GM12872 (cell line): ENCODE measurements at regions not wholly inside any gene's neighbourhood (a gene's known extent, or its start where the extent isn't known, plus 50 kb on each side); places are given as distances from the start of the nearest gene placed in this dataset.

Source experiments
- TF ChIP-seq, protein P1 (sequence below): IDR thresholded peaks from 3 replicates; pipeline ENCODE4 v1.5.1; 2011; ENCODE audit warnings: low read depth, mild to moderate bottlenecking, low read length, moderate library complexity; ENCODE audit not compliant: insufficient read depth

GRCh38 chr12:59179231-59179630, 258.9 kb upstream of the LRIG3 start:
- TF ChIP-seq, protein P1, sequence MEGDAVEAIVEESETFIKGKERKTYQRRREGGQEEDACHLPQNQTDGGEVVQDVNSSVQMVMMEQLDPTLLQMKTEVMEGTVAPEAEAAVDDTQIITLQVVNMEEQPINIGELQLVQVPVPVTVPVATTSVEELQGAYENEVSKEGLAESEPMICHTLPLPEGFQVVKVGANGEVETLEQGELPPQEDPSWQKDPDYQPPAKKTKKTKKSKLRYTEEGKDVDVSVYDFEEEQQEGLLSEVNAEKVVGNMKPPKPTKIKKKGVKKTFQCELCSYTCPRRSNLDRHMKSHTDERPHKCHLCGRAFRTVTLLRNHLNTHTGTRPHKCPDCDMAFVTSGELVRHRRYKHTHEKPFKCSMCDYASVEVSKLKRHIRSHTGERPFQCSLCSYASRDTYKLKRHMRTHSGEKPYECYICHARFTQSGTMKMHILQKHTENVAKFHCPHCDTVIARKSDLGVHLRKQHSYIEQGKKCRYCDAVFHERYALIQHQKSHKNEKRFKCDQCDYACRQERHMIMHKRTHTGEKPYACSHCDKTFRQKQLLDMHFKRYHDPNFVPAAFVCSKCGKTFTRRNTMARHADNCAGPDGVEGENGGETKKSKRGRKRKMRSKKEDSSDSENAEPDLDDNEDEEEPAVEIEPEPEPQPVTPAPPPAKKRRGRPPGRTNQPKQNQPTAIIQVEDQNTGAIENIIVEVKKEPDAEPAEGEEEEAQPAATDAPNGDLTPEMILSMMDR = no peak

DNA sequence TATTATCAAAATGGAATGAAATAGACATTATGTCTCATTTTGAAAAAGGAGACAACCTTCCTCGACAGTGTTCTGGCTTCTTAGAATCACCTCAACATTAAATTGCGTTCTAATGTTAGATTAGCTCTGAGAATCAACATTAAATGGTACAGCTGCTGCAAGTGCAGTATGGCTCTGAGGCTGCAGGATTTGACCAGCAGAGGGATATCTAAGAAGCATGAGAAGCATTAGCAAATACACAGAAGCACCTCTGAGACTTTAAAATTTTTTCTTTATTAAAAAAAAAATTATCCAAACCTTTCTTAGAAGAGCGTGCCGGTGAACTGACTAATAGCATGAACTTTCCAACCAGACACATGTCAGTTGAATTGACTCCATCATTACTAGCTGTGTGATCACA, 253.4 kb upstream of the LRIG3 start:
- TF ChIP-seq, protein P1 = no peak

DNA sequence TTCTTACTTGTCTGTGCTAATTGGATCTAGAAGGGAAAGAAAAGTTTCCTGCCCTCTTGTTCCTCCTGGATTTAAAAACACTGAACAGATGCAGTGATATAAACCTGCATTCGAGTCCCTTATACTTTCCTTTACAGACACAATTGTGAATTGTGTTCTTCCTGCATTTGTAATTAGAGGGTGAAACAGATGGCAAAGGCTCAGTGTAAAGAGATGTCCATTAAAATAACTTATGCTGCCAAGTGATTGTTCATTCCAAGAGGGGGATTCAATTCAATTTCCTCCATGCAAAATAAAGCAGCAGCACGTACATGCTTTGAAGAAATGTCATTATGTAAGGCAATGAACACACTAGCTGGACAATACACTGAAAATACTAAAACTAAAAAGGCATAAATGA, 248.3 kb upstream of the LRIG3 start:
- TF ChIP-seq, protein P1 = no peak

- TF ChIP-seq, protein P1 = no peak
Measured at GRCh38 chr12:59166457-59166856, 246.2 kb upstream of the LRIG3 start.

DNA sequence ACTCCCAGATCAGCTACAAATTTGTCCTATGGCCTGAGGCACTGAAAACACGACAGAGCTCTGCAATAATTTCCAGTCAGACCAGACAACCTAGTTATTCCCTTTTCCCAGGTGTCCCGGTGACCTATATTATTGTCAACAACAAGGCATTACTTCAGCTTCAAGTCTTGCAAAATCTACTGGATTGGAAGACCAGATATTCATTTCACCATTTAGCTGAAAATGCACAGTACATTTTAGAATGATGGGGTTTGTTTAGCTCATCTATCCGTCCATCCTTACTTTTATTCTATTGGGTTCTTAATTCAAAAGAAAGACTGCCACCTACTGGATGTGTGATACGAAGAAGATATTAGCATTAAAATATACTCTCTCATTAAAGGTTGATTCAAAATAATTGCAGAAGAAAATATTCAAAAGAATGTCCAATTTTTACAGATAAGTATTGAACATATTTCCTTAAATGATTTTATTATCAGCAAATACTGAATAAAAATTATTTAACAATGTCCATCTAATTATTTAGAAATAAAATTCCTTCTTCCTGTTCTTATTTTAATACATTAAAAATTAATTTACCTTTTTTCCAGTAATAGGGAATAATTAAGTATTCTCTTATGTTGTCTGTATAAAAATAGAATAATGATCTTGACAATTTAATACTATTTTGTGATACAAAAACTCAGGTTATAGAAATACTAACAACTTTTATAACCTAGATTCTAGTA, 244.9 kb upstream of the LRIG3 start:
- TF ChIP-seq, protein P1 = peak; percentile 38; the same call in 1 of the 3 replicates

DNA sequence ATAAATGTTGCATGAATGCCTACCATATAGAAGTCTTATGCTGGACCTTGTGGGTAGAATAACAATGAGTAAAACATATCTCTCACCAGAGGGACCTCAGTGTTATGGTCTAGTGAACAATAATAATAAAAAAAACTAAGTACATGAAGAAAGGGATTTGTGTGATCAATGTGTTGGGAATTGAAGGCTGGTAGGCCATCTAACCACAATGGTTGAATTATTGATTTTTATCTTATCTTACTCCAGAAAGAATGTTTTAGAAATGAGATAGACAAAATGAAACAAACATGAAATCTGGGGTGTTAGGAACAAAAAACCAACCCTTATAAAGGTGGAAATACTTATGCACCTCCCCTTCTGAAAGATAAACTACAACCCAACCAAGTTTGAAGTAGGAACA, 243.9 kb upstream of the LRIG3 start:
- TF ChIP-seq, protein P1 = no peak

- TF ChIP-seq, protein P1 = no peak
Measured at GRCh38 chr12:59158681-59159080, 238.4 kb upstream of the LRIG3 start.
